SK-N-SH (cell line): ENCODE measurements at regions not wholly inside any gene's neighbourhood (a gene's known extent, or its start where the extent isn't known, plus 50 kb on each side); places are given as distances from the start of the nearest gene placed in this dataset.

Source experiments
- CTCF ChIA-PET: fragments of 300-600, 350-600 bp; formaldehyde crosslinking; extraction: SDS; loops from one replicate; lab custom pipeline; 2021; lab: Yijun Ruan, JAX
- POLR2A ChIA-PET: fragments of 350-600 bp; sonication (Branson Sonifier 250); formaldehyde crosslinking; extraction: SDS; loops from one replicate; lab custom pipeline; 2020; ENCODE audit warnings: antibody characterized with exemption, inconsistent platforms; lab: Yijun Ruan, JAX
- DNase-seq: peaks from one replicate; pipeline ENCODE4 v3.0.0; 2012
- H2AFZ ChIP-seq: fragments of 200-600 bp; sonication (generic); 2 replicates; pipeline ENCODE4 v1.8.1; 2016; ENCODE audit warnings: antibody characterized with exemption, mild to moderate bottlenecking, low read depth
- H3F3A ChIP-seq: fragments of 200-600 bp; sonication (generic); replicated peaks from 2 replicates; pipeline ENCODE3; 2016; ENCODE audit warnings: antibody characterized with exemption, mild to moderate bottlenecking; ENCODE audit not compliant: insufficient read depth
- H3K27ac ChIP-seq, 2 experiments: fragments of 200-500 bp in 1 of 2; fragments of 200-600 bp in 1 of 2; sonication (Bioruptor generic) in 1 of 2; sonication (generic), shearing (Covaris generic) in 1 of 2; 2 replicates each; pipeline versions ENCODE4 v1.5.1 to v1.6.1; 2014 to 2016; ENCODE audit warnings: low read depth in 2 of 2, inconsistent platforms in 1 of 2, low read length in 1 of 2, mild to moderate bottlenecking in 1 of 2, mixed read lengths in 1 of 2
- H3K27me3 ChIP-seq: fragments of 200-600 bp; sonication (generic), shearing (Covaris generic); 2 replicates; pipeline ENCODE4 v1.6.1; 2016; ENCODE audit warnings: mixed run types; ENCODE audit not compliant: insufficient read depth
- H3K36me3 ChIP-seq, 2 experiments: fragments of 200-500 bp in 1 of 2; fragments of 200-600 bp in 1 of 2; sonication (Bioruptor generic) in 1 of 2; sonication (generic) in 1 of 2; replicated peaks in 1 of 2; 2 replicates each; pipeline versions ENCODE3 to v1.5.1; 2014 to 2016; ENCODE audit warnings: low read length in 1 of 2, mild to moderate bottlenecking in 1 of 2; ENCODE audit not compliant: insufficient read depth in 2 of 2, control insufficient read depth in 1 of 2
- H3K4me1 ChIP-seq, 2 experiments: fragments of 200-500 bp in 1 of 2; fragments of 200-600 bp in 1 of 2; sonication (Bioruptor generic) in 1 of 2; sonication (generic), shearing (Covaris generic) in 1 of 2; 2 replicates each; pipeline versions ENCODE4 v1.5.1 to v1.6.1; 2014 to 2016; ENCODE audit warnings: low read depth in 1 of 2, low read length in 1 of 2, mixed run types in 1 of 2; ENCODE audit not compliant: insufficient read depth in 2 of 2, control insufficient read depth in 1 of 2
- H3K4me2 ChIP-seq: fragments of 200-600 bp; sonication (generic), shearing (Covaris generic); 2 replicates; pipeline ENCODE4 v1.6.1; 2017; ENCODE audit warnings: mixed run types
- H3K4me3 ChIP-seq, 2 experiments: fragments of 200-500 bp in 1 of 2; fragments of 200-600 bp in 1 of 2; sonication (Bioruptor generic) in 1 of 2; sonication (generic), shearing (Covaris generic) in 1 of 2; 2 replicates each; pipeline versions ENCODE4 v1.5.1 to v1.8.1; 2014 to 2016; ENCODE audit warnings: low read depth in 2 of 2, inconsistent platforms in 1 of 2, low read length in 1 of 2, mild to moderate bottlenecking in 1 of 2, mixed read lengths in 1 of 2, moderate library complexity in 1 of 2
- H3K79me2 ChIP-seq: fragments of 200-600 bp; sonication (generic); 2 replicates; pipeline ENCODE4 v1.8.1; 2017; ENCODE audit warnings: mild to moderate bottlenecking; ENCODE audit not compliant: insufficient read depth
- H3K9ac ChIP-seq: fragments of 200-600 bp; sonication (generic); 2 replicates; pipeline ENCODE4 v1.6.1; 2017; ENCODE audit warnings: mixed run types
- H3K9me2 ChIP-seq: fragments of 200-600 bp; sonication (generic); 2 replicates; pipeline ENCODE4 v1.6.1; 2017; ENCODE audit warnings: mixed run types
- H3K9me3 ChIP-seq: fragments of 200-600 bp; sonication (generic); 2 replicates; pipeline ENCODE4 v1.6.1; 2017; ENCODE audit warnings: mixed run types, mild to moderate bottlenecking, moderate library complexity
- H4K20me1 ChIP-seq: fragments of 200-600 bp; sonication (generic); 2 replicates; pipeline ENCODE4 v1.6.1; 2017; ENCODE audit warnings: mild to moderate bottlenecking, mixed run types; ENCODE audit not compliant: insufficient read depth
- ELF1 ChIP-seq: IDR thresholded peaks from 2 replicates; pipeline ENCODE4 v1.4.0; 2012
- EP300 ChIP-seq, 2 experiments: IDR thresholded peaks; 2 replicates each; pipeline versions ENCODE4 v1.4.0 to v1.6.1; 2012; ENCODE audit warnings: borderline replicate concordance in 1 of 2, low read depth in 1 of 2, low read length in 1 of 2
- FOSL2 ChIP-seq: IDR thresholded peaks from 2 replicates; pipeline ENCODE4 v1.4.0; 2012; ENCODE audit warnings: low read depth, mild to moderate bottlenecking, moderate library complexity, borderline replicate concordance
- FOXJ3 ChIP-seq: sonication (generic); formaldehyde crosslinking; IDR thresholded peaks from 2 replicates; pipeline ENCODE4 v1.5.1; 2020; ENCODE audit warnings: mild to moderate bottlenecking, missing genetic modification reagents
- GABPA ChIP-seq: IDR thresholded peaks from 2 replicates; pipeline ENCODE4 v1.4.0; 2012; ENCODE audit warnings: low read depth, mild to moderate bottlenecking
- GATA2 ChIP-seq: sonication (generic); formaldehyde crosslinking; IDR thresholded peaks from 2 replicates; pipeline ENCODE4 v1.5.0; 2020; ENCODE audit warnings: mild to moderate bottlenecking, missing genetic modification reagents
- MEF2A ChIP-seq: IDR thresholded peaks from 2 replicates; pipeline ENCODE4 v1.4.0; 2012; ENCODE audit warnings: low read depth, borderline replicate concordance
- MXI1 ChIP-seq: IDR thresholded peaks from 2 replicates; pipeline ENCODE4 v1.6.1; 2012; ENCODE audit warnings: mild to moderate bottlenecking, low read depth, low read length, improper control_type of control experiment
- POLR2AphosphoS5 ChIP-seq: IDR thresholded peaks from 2 replicates; pipeline ENCODE4 v1.6.1; 2012; ENCODE audit warnings: low read depth, low read length
- RAD21 ChIP-seq: IDR thresholded peaks from 2 replicates; pipeline ENCODE4 v1.6.1; 2012; ENCODE audit warnings: mild to moderate bottlenecking, low read length
- RCOR1 ChIP-seq: fragments of 150-350 bp; IDR thresholded peaks from 2 replicates; pipeline ENCODE4 v1.6.1; 2017; ENCODE audit warnings: antibody characterized with exemption, low read length
- SMC3 ChIP-seq: IDR thresholded peaks from 2 replicates; pipeline ENCODE4 v1.6.1; 2012; ENCODE audit warnings: low read depth, low read length, improper control_type of control experiment
- TEAD4 ChIP-seq: IDR thresholded peaks from 2 replicates; pipeline ENCODE4 v1.4.0; 2012; ENCODE audit warnings: mild to moderate bottlenecking, borderline replicate concordance; ENCODE audit not compliant: insufficient read depth
- YY1 ChIP-seq: IDR thresholded peaks from 2 replicates; pipeline ENCODE4 v1.4.0; 2012; ENCODE audit warnings: low read depth, mild to moderate bottlenecking
- WGBS: methylation state at CpG from one replicate; pipeline ENCODE4 v1.1.6; 2017; ENCODE audit warnings: low lambda C conversion rate; 5-methylcytosine and 5-hydroxymethylcytosine counted together
- TF ChIP-seq, protein P1 (sequence below): IDR thresholded peaks from 2 replicates; pipeline ENCODE4 v1.4.0; 2012; ENCODE audit warnings: low read depth, borderline replicate concordance
- TF ChIP-seq, protein P2 (sequence below): fragments of 150-350 bp; IDR thresholded peaks from 2 replicates; pipeline ENCODE4 v1.6.1; 2016; ENCODE audit warnings: mild to moderate bottlenecking, low read depth, low read length
- TF ChIP-seq, protein P3 (sequence below): IDR thresholded peaks from 2 replicates; pipeline ENCODE4 v1.4.0; 2012; ENCODE audit warnings: low read depth
- TF ChIP-seq, protein P4 (sequence below): fragments of 200-600 bp; sonication (generic); IDR thresholded peaks from 2 replicates; pipeline ENCODE4 v1.6.1; 2017; ENCODE audit warnings: antibody characterized with exemption, mild to moderate bottlenecking, moderate library complexity
- TF ChIP-seq, protein P5 (sequence below): IDR thresholded peaks from 2 replicates; pipeline ENCODE4; 2012
- TF ChIP-seq, protein P6 (sequence below): fragments of 150-350 bp; IDR thresholded peaks from 2 replicates; pipeline ENCODE4 v1.6.1; 2017; ENCODE audit warnings: antibody characterized with exemption, low read length, low read depth, borderline replicate concordance

DNA sequence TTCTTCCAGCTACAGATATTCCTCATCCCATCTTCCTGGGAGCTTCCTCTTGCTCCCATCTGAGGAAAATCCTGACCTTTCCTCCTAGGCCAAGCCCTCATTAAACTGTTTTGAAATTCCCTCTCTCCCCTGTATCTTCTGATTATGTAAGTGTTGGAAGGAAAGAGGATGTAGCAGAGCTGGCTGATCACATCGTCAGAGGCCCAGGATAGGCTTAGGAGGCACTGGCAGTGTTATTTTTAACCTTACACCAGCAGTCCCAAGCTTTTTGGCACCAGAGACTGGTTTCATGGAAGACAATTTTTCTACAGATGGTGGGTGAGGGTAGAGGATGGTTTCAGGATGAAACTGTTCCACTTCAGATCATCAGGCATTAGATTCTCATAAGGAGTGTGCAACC is 630.4 kb downstream of the EPHA4 start:
- H3K9ac ChIP-seq = no peak overlapping the region
- ChIA-PET POLR2A (no interaction called here), CTCF (interaction anchor here (1.7 kb wide), 1 partner anchor 632 kb away, joined by 3 read pairs; no protein-coding TSS in a partner anchor)
- 8% methylated on average over 1 of the region's 1 CpG for WGBS
- no peak overlapping the region for H3K4me2 ChIP-seq
- H3K79me2 ChIP-seq = no peaks in the 10 kb centered on the region
- TF ChIP-seq POLR2AphosphoS5 (no peak), GATA2 (no peak), EP300 (IDR thresholded peaks at IDR 0.05; ENCODE audit: borderline replicate concordance in 1 of 2, low read depth in 1 of 2, low read length in 1 of 2) (no peak), ELF1 (no peak), RCOR1 (no peak), FOXJ3 (CRISPR knock-in tag) (no peak)
- TF ChIP-seq, protein P1, sequence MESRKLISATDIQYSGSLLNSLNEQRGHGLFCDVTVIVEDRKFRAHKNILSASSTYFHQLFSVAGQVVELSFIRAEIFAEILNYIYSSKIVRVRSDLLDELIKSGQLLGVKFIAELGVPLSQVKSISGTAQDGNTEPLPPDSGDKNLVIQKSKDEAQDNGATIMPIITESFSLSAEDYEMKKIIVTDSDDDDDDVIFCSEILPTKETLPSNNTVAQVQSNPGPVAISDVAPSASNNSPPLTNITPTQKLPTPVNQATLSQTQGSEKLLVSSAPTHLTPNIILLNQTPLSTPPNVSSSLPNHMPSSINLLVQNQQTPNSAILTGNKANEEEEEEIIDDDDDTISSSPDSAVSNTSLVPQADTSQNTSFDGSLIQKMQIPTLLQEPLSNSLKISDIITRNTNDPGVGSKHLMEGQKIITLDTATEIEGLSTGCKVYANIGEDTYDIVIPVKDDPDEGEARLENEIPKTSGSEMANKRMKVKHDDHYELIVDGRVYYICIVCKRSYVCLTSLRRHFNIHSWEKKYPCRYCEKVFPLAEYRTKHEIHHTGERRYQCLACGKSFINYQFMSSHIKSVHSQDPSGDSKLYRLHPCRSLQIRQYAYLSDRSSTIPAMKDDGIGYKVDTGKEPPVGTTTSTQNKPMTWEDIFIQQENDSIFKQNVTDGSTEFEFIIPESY = no peak
- H3K27me3 ChIP-seq = no peaks in the 10 kb centered on the region
- no peak overlapping the region for H2AFZ ChIP-seq
- no peaks in the 10 kb centered on the region for H3F3A ChIP-seq
- no peaks in the 10 kb centered on the region for H3K9me2 ChIP-seq
- no peaks in the 10 kb centered on the region for H3K9me3 ChIP-seq
- no peak overlapping the region for H3K27ac ChIP-seq
- no peak for DNase-seq
- no peaks in the 10 kb centered on the region for H3K36me3 ChIP-seq
- H3K4me3 ChIP-seq = no peak overlapping the region
- H3K4me1 ChIP-seq = no peaks in the 10 kb centered on the region
- no peaks in the 10 kb centered on the region for H4K20me1 ChIP-seq

DNA sequence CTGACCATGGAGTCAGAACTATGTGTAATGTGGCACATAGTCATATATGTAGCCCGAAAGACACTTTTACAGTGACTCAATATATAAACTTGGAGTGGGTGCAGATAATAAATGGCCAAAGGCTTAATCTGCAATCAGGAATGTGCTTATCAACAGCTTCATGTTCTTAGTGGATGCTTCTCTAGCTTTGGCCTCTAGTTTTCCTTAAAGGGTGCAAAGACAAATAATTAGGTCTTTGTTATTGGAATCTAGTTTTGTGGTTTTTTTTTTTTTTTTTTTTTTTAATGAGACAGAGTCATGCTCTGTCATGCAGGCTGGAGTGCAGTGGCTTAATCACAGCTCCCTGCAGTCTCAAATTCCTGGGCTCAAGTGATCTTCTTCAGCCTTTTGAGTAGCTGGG is 625.6 kb downstream of the EPHA4 start:
- Histone ChIP-seq H3K4me3 (no peak overlapping the region), H2AFZ (no peak overlapping the region), H3K9me2 (0 out of 2 replicates have a peak, but pooled peaks cover 3% of the 10 kb centered on the region), H3K36me3 (no peaks in the 10 kb centered on the region), H3K4me1 (no peaks in the 10 kb centered on the region), H3K9me3 (no peaks in the 10 kb centered on the region), H3K79me2 (no peaks in the 10 kb centered on the region), H3K4me2 (no peak overlapping the region), H3F3A (no peaks in the 10 kb centered on the region), H3K9ac (no peak overlapping the region), H3K27me3 (no peaks in the 10 kb centered on the region), H4K20me1 (no peaks in the 10 kb centered on the region), H3K27ac (no peak overlapping the region)
- POLR2A ChIA-PET = no interaction called here
- DNase-seq = no peak
- WGBS = 11% methylated on average over 1 of the region's 1 CpG
- CTCF ChIA-PET = no interaction called here
- TF ChIP-seq RCOR1 (no peak), YY1 (no peak), ELF1 (no peak), FOXJ3 (CRISPR knock-in tag) (no peak), EP300 (IDR thresholded peaks at IDR 0.05; ENCODE audit: borderline replicate concordance in 1 of 2, low read depth in 1 of 2, low read length in 1 of 2) (no peak), MEF2A (no peak), MXI1 (no peak), FOSL2 (no peak), TEAD4 (no peak), GABPA (no peak), RAD21 (no peak), POLR2AphosphoS5 (no peak), SMC3 (no peak)
- TF ChIP-seq, protein P2, sequence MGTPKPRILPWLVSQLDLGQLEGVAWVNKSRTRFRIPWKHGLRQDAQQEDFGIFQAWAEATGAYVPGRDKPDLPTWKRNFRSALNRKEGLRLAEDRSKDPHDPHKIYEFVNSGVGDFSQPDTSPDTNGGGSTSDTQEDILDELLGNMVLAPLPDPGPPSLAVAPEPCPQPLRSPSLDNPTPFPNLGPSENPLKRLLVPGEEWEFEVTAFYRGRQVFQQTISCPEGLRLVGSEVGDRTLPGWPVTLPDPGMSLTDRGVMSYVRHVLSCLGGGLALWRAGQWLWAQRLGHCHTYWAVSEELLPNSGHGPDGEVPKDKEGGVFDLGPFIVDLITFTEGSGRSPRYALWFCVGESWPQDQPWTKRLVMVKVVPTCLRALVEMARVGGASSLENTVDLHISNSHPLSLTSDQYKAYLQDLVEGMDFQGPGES = no peak
- TF ChIP-seq, protein P3, sequence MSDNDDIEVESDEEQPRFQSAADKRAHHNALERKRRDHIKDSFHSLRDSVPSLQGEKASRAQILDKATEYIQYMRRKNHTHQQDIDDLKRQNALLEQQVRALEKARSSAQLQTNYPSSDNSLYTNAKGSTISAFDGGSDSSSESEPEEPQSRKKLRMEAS = no peak
- TF ChIP-seq, protein P4, sequence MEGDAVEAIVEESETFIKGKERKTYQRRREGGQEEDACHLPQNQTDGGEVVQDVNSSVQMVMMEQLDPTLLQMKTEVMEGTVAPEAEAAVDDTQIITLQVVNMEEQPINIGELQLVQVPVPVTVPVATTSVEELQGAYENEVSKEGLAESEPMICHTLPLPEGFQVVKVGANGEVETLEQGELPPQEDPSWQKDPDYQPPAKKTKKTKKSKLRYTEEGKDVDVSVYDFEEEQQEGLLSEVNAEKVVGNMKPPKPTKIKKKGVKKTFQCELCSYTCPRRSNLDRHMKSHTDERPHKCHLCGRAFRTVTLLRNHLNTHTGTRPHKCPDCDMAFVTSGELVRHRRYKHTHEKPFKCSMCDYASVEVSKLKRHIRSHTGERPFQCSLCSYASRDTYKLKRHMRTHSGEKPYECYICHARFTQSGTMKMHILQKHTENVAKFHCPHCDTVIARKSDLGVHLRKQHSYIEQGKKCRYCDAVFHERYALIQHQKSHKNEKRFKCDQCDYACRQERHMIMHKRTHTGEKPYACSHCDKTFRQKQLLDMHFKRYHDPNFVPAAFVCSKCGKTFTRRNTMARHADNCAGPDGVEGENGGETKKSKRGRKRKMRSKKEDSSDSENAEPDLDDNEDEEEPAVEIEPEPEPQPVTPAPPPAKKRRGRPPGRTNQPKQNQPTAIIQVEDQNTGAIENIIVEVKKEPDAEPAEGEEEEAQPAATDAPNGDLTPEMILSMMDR = no peak
- TF ChIP-seq, protein P5, sequence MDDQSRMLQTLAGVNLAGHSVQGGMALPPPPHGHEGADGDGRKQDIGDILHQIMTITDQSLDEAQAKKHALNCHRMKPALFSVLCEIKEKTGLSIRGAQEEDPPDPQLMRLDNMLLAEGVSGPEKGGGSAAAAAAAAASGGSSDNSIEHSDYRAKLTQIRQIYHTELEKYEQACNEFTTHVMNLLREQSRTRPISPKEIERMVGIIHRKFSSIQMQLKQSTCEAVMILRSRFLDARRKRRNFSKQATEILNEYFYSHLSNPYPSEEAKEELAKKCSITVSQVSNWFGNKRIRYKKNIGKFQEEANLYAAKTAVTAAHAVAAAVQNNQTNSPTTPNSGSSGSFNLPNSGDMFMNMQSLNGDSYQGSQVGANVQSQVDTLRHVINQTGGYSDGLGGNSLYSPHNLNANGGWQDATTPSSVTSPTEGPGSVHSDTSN = no peak
- TF ChIP-seq, protein P6, sequence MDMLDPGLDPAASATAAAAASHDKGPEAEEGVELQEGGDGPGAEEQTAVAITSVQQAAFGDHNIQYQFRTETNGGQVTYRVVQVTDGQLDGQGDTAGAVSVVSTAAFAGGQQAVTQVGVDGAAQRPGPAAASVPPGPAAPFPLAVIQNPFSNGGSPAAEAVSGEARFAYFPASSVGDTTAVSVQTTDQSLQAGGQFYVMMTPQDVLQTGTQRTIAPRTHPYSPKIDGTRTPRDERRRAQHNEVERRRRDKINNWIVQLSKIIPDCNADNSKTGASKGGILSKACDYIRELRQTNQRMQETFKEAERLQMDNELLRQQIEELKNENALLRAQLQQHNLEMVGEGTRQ = no peak
